Fibroblast of lung (primary cell): ENCODE measurements at regions not wholly inside any gene's neighbourhood (a gene's known extent, or its start where the extent isn't known, plus 50 kb on each side); places are given as distances from the start of the nearest gene placed in this dataset.

Experiments used
- DNase-seq, 2 donors: peaks; one replicate each; pipeline versions ENCODE4 v3.0.0 to v3.0.0-alpha.2; 2010; ENCODE audit warnings: low read depth in 2 of 2
- H2AFZ ChIP-seq: 2 replicates; pipeline ENCODE4 v1.5.1; 2012; ENCODE audit warnings: low read length, control low read depth, inconsistent platforms
- H3K27ac ChIP-seq: 2 replicates; pipeline ENCODE4 v1.5.1; 2011; ENCODE audit warnings: low read length, control low read depth; ENCODE audit not compliant: insufficient read depth
- H3K27me3 ChIP-seq: 2 replicates; pipeline ENCODE4 v1.5.1; 2011; ENCODE audit warnings: mild to moderate bottlenecking, low read length; ENCODE audit not compliant: control insufficient read depth, insufficient read depth
- H3K36me3 ChIP-seq: 2 replicates; pipeline ENCODE4 v1.5.1; 2011; ENCODE audit warnings: low read length; ENCODE audit not compliant: control insufficient read depth, insufficient read depth
- H3K4me1 ChIP-seq: 2 replicates; pipeline ENCODE4 v1.5.1; 2011; ENCODE audit warnings: low read length; ENCODE audit not compliant: control insufficient read depth, insufficient read depth; ENCODE audit errors: extremely low read depth
- H3K4me2 ChIP-seq: 2 replicates; pipeline ENCODE4 v1.5.1; 2011; ENCODE audit warnings: low read length, control low read depth; ENCODE audit not compliant: insufficient read depth; ENCODE audit errors: extremely low read depth
- H3K4me3 ChIP-seq, 4 experiments: fragments of 200-600 bp in 1 of 4; sonication (generic) in 1 of 4; replicated peaks in 1 of 4; 2 replicates each; pipeline ENCODE4 v1.5.1; 2011 to 2016; ENCODE audit warnings: low read length in 4 of 4, low read depth in 3 of 4, mild to moderate bottlenecking in 3 of 4, control low read depth in 2 of 4, inconsistent platforms in 1 of 4, mixed read lengths in 1 of 4; ENCODE audit not compliant: insufficient read depth in 1 of 4; ENCODE audit errors: control extremely low read depth in 1 of 4
- H3K79me2 ChIP-seq: 2 replicates; pipeline ENCODE4 v1.5.1; 2012; ENCODE audit warnings: mild to moderate bottlenecking, low read length, inconsistent platforms; ENCODE audit not compliant: control insufficient read depth, insufficient read depth
- H3K9ac ChIP-seq: 2 replicates; pipeline ENCODE4 v1.5.1; 2011; ENCODE audit warnings: mild to moderate bottlenecking, low read length, control low read depth; ENCODE audit not compliant: insufficient read depth
- H3K9me3 ChIP-seq: 2 replicates; pipeline ENCODE4 v1.5.1; 2012; ENCODE audit warnings: low read depth, low read length; ENCODE audit not compliant: control insufficient read depth, insufficient read depth
- H4K20me1 ChIP-seq: 2 replicates; pipeline ENCODE4 v1.5.1; 2011; ENCODE audit warnings: low read length; ENCODE audit not compliant: control insufficient read depth, insufficient read depth; ENCODE audit errors: extremely low read depth
- EZH2 ChIP-seq: IDR thresholded peaks from 2 replicates; pipeline ENCODE4 v1.5.1; 2012; ENCODE audit warnings: low read length, control low read depth, mild to moderate bottlenecking; ENCODE audit errors: missing control alignments
- TF ChIP-seq, protein P1 (sequence below), 2 donors: IDR thresholded peaks in 1 of 2; conservative IDR thresholded peaks in 1 of 2; 1 replicate in 1 of 2; 2 replicates in 1 of 2; pipeline ENCODE4 v1.5.1; 2011 to 2012; ENCODE audit warnings: low read length in 2 of 2, control low read depth in 1 of 2, inconsistent platforms in 1 of 2, low read depth in 1 of 2, mild to moderate bottlenecking in 1 of 2

DNA sequence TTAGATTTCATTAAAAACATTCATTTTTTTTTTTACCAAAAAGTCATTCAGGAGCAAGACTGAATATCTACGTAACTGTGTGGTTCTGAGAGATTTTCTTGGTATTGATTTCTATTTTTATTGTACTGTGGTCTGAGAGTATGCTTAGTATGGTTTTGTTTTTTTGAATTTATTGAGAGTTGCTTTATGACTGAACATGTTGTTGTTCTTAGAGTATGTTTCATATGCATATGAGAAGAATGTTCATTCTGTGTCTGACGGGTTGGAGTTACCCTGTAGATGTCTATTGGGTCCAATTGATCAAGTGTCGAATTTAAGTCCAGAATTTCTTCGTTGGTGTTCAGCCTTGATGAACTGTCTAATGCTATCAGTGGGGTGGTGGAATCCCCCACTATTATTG lies 306.0 kb upstream of the KCNJ16 start:
- no peak overlapping the region for H2AFZ ChIP-seq
- no peaks in the 10 kb centered on the region for H4K20me1 ChIP-seq
- TF ChIP-seq, protein P1, sequence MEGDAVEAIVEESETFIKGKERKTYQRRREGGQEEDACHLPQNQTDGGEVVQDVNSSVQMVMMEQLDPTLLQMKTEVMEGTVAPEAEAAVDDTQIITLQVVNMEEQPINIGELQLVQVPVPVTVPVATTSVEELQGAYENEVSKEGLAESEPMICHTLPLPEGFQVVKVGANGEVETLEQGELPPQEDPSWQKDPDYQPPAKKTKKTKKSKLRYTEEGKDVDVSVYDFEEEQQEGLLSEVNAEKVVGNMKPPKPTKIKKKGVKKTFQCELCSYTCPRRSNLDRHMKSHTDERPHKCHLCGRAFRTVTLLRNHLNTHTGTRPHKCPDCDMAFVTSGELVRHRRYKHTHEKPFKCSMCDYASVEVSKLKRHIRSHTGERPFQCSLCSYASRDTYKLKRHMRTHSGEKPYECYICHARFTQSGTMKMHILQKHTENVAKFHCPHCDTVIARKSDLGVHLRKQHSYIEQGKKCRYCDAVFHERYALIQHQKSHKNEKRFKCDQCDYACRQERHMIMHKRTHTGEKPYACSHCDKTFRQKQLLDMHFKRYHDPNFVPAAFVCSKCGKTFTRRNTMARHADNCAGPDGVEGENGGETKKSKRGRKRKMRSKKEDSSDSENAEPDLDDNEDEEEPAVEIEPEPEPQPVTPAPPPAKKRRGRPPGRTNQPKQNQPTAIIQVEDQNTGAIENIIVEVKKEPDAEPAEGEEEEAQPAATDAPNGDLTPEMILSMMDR (conservative IDR thresholded peaks at IDR 0.05 in 1 of 2, IDR thresholded peaks at IDR 0.05 in 1 of 2; ENCODE audit: low read depth in 1 of 2, low read length in 2 of 2) = no peak
- no peak for TF ChIP-seq EZH2
- H3K27me3 ChIP-seq = no peaks in the 10 kb centered on the region
- H3K4me3 ChIP-seq = no peak overlapping the region
- no peak for DNase-seq
- H3K4me1 ChIP-seq = peaks cover 4% of the 10 kb centered on the region
- H3K4me2 ChIP-seq = no peak overlapping the region
- H3K9ac ChIP-seq = no peak overlapping the region
- H3K27ac ChIP-seq = no peak overlapping the region
- H3K9me3 ChIP-seq = no peaks in the 10 kb centered on the region
- no peaks in the 10 kb centered on the region for H3K79me2 ChIP-seq
- no peaks in the 10 kb centered on the region for H3K36me3 ChIP-seq

DNA sequence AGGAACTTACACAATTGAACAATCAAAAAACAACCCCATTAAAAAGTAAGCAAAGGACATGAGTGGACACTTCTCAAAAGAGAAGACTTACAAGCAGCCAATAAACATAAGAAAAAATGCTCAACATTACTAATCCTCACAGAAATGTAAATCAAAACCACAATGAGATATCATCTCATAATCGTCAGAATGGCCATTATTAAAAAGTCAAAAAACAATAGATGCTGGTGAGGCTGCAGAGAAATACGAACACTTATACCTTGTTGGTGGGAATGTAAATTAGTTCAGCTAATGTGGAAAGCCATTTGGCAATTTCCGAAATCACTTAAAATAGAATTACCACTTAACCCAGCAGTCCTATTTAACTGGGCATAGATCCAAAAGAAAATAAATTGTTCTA lies 301.9 kb upstream of the KCNJ16 start:
- no peak overlapping the region for H3K9ac ChIP-seq
- no peaks in the 10 kb centered on the region for H3K79me2 ChIP-seq
- DNase-seq = peak; percentile 47 to 85
- H3K27me3 ChIP-seq = no peaks in the 10 kb centered on the region
- H2AFZ ChIP-seq = no peak overlapping the region
- no peak overlapping the region for H3K27ac ChIP-seq
- H3K9me3 ChIP-seq = no peaks in the 10 kb centered on the region
- no peaks in the 10 kb centered on the region for H3K36me3 ChIP-seq
- H3K4me2 ChIP-seq = no peak overlapping the region
- H3K4me3 ChIP-seq = no peak overlapping the region
- TF ChIP-seq, protein P1 (conservative IDR thresholded peaks at IDR 0.05 in 1 of 2, IDR thresholded peaks at IDR 0.05 in 1 of 2; ENCODE audit: low read depth in 1 of 2, low read length in 2 of 2) = no peak
- TF ChIP-seq EZH2 = no peak
- no peaks in the 10 kb centered on the region for H3K4me1 ChIP-seq
- H4K20me1 ChIP-seq = no peaks in the 10 kb centered on the region

DNA sequence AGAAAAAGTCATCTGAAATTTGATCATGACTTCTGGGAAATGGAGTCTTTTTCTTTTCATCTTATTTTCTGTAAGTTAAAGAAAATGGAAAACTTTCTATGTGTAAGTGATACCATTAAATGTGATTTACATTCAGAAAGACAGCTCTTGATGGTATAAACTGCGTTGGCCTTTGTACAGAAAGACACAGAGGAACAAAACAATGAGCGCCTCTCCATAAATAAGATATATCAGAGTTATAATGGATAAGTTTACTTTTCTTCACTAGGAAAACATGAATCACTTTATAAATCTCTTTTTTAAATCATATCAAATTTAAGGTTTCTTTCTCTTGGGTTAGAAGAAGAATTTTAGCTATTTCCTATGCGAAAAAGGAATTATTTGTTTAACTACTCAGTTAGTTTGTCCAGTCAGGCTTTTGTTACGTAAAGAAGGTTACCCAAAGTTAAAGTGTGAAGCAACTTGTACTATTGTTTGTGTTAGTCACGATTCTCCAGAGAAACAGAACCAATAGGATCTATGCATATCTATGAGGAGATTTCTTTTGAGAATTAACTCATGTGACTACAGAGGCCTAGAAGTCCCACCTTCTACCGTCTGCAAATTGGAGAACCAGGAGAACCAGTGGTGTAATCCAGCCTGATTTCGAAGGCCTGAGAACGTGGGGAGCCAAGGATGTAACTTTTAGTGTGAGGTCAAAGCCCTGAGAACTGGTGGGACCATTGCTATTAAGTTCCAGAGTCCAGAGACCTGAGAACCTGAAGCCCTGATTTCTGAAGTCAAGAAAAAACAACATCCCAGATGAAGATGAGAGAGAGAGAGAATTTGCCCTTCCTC lies 295.4 kb upstream of the KCNJ16 start:
- DNase-seq = peak in 1 of 2 donors; percentile 69
- H3K79me2 ChIP-seq = no peaks in the 10 kb centered on the region
- H2AFZ ChIP-seq = no peak overlapping the region
- no peaks in the 10 kb centered on the region for H4K20me1 ChIP-seq
- H3K36me3 ChIP-seq = no peaks in the 10 kb centered on the region
- no peaks in the 10 kb centered on the region for H3K4me1 ChIP-seq
- TF ChIP-seq, protein P1 (conservative IDR thresholded peaks at IDR 0.05 in 1 of 2, IDR thresholded peaks at IDR 0.05 in 1 of 2; ENCODE audit: low read depth in 1 of 2, low read length in 2 of 2) = no peak
- TF ChIP-seq EZH2 = no peak
- H3K4me2 ChIP-seq = no peak overlapping the region
- no peak overlapping the region for H3K4me3 ChIP-seq
- no peaks in the 10 kb centered on the region for H3K27me3 ChIP-seq
- no peak overlapping the region for H3K9ac ChIP-seq
- H3K27ac ChIP-seq = no peak overlapping the region
- no peaks in the 10 kb centered on the region for H3K9me3 ChIP-seq
